Stimulated activated CD8-positive, alpha-beta memory T cell treated with anti-CD3 and anti-CD28 coated beads, Interleukin-15, amount 100 ng/mL, for 1 hour (primary cell): ENCODE measurements at regions not wholly inside any gene's neighbourhood (a gene's known extent, or its start where the extent isn't known, plus 50 kb on each side); places are given as distances from the start of the nearest gene placed in this dataset.
"Not testable (repeated sequence)": the region's sequence is repeated elsewhere in the genome, so short reads cannot be mapped to it uniquely, and the experiment has no call there.

ENCODE experiments used
- DNase-seq: peaks from one replicate; pipeline ENCODE4 v3.0.0-alpha.2; 2020; ENCODE audit warnings: low read depth

DNA sequence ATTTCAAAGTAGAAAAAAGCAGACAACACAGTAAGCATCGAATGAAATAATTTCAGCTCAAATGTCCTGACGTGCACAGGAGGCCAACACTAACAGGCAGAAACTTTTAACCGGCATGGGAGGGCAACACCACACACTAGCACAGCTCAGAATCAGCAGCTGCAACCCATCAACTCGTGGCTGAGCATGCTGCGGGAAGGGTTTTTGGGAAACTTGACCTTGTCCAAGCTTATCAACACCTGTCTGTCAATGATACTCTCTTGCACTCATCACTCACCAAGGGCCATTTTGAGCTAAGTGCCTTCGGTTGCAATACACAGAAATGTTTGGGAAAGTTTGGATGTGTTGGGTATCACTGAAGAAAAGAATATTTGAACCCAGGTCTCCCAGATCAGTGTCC, 483.7 kb downstream of the TSHZ3 start:
- no peak for DNase-seq

DNA sequence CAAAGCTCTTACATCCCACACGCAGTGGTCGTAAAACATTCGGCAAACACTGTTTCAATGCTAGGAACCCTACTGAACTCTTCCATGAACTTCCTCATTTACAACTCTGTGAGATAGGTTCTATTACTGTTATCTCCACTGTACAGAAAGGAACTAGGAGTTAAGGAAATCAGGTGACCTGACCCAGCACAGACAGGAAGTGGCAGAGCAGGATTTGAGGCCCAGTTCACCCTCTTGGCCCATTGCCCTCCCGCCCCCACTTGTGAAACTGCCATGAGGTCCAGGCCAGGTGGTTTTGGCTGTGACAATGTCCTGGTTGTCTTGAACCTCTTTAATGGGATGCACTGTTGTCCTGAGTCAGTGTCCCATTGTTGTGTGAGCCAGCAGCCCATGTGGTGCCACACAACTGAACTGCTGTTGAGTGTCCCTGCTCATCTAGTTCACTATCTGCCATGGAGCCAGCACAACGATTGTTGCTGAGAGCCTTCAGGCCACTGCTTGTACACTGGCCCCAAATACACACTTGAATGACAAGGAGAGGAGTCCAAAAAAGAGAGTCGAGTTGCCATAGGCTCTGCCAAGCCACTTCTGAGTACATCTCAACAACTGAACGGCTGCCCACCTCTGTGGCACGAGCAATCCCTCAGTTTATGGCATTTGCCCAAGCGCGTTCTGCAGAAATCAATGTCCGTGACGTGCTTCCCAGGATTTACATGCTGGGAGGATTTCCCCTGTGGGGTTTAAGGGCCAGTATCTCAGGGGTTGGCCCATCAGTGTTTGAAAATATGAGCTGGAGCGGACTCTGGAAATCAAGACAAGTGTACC, 484.6 kb downstream of the TSHZ3 start:
- DNase-seq, result no peak

DNA sequence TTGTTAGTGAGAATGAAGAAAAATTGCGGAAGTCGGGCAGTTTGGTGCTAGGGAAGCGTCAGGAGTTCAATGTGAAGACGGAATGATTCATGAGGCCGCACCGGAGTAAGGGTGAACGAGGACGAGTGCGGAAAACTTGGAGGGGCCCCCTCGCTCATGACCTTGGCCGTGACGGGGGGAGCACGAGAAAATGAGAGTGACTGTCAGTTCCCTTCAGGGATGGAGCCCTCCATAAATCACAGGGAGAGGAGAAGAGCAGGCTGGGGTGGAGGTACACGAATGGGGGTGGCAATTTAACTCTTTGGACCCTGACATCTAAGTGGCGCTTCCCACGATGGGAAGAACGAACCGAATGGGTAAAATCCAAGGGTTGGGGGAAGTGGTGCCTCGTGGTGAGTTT, 486.4 kb downstream of the TSHZ3 start:
- DNase-seq, result no peak

DNA sequence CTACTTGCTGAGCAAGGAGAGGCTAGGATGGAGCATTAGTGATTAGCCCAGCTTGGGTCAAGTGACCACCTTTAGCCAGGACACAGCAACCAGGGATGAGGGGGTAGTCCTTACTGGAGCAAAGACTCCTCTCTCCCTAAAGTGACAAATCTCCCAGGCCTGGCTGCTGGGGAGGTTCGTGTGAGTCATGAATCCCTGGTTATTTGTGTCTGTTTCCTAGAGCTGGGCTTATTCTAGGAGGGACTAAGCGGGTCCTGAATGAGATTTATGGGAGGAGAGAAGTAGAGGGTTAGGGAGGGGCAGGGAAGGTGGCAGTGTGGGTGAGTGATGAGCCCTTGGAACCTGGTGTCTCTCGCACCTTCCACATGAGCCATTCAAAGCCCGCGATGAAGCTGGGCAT, 487.3 kb downstream of the TSHZ3 start:
- no peak for DNase-seq

DNA sequence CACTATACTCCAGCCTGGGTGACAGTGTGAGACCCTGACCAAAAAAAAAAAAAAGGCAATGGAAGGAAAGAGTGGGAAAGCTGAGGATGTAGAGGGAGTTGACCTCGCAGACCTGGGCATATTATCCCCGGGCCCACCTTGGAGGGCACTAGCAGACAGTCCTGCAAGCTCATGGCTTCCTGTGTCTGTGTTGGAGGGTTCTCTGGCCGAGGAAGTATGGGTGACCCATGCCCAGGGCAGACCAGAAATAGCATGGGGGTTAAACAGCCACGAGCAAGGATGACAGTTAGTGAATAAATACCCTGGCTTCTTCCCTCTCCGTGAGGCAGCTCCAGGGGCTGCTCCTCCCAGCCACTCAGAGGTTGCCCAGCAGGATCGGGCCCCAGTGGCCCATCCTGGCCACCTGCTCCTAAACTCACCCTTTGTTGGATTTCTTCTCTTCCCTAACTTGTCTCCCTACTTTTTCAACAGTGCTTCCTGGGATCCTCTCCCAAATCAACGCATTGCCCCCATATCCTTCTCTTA, 485.8 kb downstream of the ZNF536 start:
- DNase-seq, result no peak

- DNase-seq, result no peak
These were observed 485.2 kb downstream of the ZNF536 start for GRCh38 chr19:30857388-30857787.

DNA sequence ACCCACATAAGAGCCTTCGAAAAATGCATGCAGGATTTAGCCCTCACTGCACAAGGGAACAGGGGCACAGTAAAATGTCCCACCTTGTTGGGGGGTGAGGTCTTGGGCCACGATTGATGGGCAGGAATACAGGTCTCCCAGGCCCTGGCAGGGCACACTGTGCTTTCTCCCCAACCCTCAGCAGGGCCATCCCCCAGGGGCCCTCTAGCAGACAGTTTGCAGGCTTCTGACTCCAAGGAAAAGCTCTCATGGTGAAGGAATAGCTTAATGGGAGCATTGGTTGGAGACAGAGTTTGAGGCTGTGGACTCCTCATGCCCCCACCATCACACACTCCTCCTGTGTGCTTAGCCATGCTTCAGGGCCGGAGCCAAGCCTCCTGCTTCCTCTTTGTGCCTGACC, 484.6 kb downstream of the ZNF536 start:
- no peak for DNase-seq

DNA sequence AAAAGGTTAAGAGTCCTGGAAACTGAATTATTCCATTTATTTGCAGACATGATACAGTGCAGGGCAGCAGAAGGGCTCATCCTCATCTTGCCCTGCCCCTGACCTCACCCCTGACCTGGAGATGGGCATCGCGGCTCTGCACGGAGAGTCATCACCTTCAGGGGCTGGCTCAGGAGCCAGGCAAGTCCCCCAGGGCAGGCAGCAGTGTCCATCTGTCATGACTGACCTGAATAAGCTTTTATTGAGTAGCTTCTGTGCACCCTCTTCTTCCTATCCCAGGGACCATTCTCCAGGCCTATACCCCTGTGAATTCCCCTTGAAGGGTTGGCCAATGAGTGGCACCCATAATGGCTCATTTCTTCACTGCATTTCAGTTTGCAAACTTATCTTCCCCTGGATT, 484.2 kb downstream of the ZNF536 start:
- DNase-seq, result no peak

GRCh38 chr19:30855442-30855841, 483.3 kb downstream of the ZNF536 start:
- no peak for DNase-seq

DNA sequence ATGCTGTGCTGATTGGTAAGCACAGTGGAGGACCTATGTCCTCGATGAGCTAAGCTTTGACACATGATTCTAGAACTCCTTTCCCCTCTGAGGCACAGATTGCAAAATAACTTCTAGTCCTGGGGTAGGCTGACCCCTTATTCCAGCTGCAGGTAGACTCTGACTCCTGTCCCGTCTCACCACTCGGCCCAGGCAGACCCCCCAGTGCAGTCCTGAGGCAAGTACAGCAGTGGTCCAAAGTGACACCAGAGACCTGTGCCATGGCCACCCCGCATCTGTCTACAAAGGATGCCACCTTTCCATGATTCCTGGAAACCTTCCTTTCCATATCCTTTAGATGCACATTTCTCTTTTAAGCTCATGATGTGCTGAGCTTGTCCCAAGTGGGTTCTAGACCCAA, 482.5 kb downstream of the ZNF536 start:
- DNase-seq, result no peak

- no peak for DNase-seq
These were observed 482.0 kb downstream of the ZNF536 start for GRCh38 chr19:30854207-30854606.

GRCh38 chr19:30853036-30853435, 480.9 kb downstream of the ZNF536 start:
- DNase-seq, result no peak

DNA sequence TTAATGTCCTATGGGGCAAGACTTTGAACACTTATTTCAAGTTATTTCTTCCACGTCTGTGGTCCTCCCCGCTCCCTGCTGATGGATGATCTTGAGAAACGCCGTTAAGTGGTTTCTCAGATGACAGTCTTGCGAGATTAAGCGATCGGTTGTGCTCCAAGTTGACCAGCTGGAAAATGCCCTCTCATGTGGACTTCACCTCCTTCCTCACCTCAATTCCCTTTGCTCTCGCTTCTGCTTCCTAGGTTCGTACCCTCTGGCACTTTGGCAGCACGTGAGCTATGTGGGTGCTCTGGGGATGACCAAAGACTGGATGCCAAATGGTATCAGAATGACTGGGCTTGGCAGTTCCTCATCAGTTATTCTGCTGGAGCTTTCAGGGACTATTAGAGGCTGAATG, 480.0 kb downstream of the ZNF536 start:
- DNase-seq, result no peak

GRCh38 chr19:30851646-30852045, 479.5 kb downstream of the ZNF536 start:
- DNase-seq, result no peak

DNA sequence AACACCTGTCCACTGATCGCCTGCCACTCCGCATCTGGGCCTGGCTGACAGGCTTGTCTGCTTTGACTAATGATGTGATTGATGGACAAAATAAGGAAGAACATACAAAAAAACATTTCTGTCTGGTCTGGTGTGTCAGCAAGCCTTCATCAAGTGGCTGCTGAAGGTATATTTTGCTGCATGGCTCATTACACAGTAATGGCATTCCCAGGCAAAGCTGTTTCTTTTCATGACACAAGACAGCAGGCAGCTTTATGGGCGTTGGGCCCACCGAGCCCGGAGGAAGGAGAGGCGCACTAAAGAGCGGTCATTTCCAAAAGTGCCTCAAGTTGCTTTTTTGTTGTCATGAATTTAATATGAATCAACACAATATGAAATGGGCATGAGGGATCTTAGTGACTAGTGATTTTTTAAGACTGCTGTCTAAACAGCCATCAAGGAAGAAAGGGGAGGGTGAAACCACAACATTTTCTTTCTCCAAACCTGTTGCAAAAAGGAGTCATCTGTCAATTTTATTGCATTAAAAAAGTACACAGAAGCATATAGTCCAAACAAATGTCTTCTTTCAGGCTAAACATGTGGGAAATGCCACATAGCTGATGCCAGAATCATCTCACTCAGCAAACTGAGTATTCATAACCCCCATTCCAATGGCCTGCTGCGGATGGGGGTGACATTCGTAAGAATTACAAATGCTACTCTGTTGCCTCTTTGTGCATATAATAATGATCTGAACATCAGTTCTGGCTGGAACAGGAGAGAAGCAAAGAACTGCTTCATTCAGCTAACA, 476.6 kb downstream of the ZNF536 start:
- DNase-seq, result no peak

- no peak for DNase-seq
These were observed 473.9 kb downstream of the ZNF536 start for GRCh38 chr19:30846102-30846501.

DNA sequence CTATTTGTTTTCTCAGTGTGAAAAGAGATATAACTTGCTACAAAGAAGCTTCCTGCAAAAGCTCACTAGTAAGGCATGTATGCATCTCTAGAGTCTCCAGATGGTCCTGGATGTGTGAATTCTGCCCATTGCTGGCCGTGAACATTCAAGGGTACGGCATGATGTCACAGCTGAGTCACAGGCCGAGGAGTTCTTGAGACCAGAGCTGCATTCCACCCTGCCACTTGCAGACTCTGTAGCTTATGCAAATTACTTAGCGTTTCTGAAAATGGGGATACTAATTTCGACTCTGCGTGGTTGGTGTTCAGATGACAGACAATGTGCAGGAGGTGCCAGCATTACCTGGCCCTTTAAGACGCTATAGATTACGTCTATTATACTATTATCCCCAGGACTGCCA, 470.7 kb downstream of the ZNF536 start:
- DNase-seq, result no peak

DNA sequence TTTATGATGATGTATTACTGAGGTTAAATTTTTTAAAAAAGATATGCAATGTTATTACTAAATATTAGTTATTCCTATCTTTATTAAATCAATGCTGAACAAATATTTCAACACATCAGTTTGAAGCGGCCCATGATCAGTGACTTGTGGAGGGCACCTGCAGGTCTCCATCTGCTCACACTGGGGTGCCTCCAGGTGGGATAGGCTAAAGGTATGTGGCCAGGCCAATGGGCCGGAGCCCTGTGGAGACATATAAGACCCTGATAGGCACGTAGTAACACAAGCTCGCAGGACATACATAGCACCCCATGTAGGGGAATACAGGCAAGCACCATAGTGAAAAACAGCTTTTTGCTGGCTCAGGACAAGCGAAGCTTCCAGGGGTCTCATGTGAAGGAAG, 469.8 kb downstream of the ZNF536 start:
- no peak for DNase-seq

DNA sequence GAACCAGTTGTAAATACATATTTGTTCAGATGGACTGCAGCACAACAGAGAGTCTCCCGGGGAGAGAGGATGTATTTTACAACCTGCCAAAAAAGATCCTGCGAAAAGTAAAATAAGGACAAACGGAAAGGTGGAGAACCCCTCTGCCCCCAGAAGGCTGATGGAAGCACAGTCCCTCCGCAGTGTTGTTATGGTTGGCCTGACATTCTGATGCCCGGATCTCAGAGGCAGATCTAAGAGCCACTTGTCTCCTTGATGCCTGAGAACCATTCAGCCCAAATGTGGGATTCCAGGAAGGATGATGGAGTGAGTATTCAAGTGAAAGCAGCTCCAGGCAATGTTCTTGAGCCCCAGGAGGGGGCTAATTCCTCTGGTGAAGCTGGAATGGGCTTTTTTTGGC, 458.7 kb downstream of the ZNF536 start:
- DNase-seq, result no peak

DNA sequence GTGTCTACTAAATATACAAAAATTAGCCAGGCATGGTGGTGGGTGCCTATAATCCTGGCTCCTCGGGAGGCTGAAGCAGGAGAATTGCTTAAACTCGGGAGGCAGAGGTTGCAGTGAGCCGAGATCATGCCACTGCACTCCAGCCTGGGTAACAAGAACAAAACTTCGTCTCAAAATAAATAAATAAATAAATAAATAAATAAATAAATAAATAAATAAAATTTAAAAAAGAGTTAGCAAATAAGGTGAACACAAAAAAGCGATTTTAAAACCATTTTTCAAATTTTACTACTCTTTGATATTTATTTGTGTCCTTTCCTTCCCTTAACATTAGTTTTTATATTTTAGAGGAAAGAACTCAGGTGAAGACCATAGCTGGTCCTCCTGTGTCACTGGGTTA, 453.3 kb downstream of the ZNF536 start:
- not testable (repeated sequence) for DNase-seq

DNA sequence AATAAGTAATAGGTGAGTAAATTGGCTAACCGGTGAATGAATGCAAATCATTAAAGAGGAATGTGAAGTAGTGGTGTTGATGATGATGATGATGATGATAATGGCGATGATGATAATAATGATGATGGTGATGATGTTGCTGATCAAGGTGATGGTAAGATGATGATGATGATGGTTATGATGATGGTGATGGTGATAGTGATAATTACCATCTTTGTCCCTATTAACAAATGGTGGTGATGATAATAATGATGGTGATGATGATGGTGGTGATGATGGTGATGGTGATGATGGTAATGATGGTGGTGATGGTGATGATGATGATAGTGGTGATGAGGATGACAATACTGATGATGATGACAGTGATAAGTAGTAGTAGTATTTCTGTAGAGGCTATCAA, 452.6 kb downstream of the ZNF536 start:
- no peak for DNase-seq

DNA sequence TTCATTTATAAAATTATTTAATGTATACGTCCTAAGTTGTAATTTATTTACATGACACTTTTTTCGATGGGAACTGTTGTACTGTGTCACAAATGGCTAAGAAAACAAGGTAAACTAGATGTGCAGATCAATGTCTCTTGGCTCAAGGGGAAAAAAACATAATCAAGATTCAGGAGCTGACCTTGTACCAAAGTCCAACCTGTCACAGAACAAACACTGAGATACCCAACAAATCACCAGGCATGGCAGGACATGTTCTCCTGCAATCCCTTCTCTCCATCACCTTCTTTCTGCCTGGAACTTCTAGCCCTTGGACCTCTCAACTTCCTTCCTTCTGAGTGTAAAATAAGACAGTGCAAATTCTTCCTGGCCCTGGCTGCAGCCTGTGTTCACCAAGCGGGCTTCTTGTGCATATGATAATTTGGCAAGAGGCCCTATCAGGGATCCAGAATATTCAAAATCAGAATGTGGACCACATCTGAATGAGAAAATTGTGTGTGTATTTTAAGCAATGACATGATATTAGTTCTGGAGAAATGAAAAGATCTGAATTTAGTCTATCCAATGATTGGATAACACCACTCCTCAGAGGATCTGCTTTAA, 445.9 kb downstream of the ZNF536 start:
- no peak for DNase-seq

DNA sequence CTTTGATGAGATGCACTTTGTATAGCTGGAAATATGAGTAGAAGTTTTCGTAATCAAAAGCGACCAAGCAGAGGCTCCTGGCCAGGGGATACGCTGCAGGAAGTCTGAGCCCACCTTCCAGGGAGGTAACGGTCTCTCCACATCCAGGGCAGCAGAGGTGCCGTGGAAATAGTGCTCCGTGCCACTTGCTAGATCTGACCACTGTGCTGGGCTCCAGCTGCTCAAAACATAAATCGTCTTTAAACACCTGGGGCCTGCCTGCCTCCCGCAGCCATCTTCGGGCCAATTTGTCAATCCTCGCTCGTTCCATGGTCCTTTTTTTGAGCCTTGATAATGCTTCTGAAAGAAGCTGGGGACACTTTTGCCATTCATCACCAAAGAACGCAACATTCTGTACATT, 445.0 kb downstream of the ZNF536 start:
- no peak for DNase-seq
